Fibroblast of lung (primary cell): ENCODE measurements at regions not wholly inside any gene's neighbourhood (a gene's known extent, or its start where the extent isn't known, plus 50 kb on each side); places are given as distances from the start of the nearest gene placed in this dataset.
A peak's percentile ranks its signal among the peaks of the same experiment; 100 is the strongest.

Experiments used
- DNase-seq, 2 donors: peaks; one replicate each; pipeline versions ENCODE4 v3.0.0 to v3.0.0-alpha.2; 2010; ENCODE audit warnings: low read depth in 2 of 2
- H2AFZ ChIP-seq: 2 replicates; pipeline ENCODE4 v1.5.1; 2012; ENCODE audit warnings: low read length, control low read depth, inconsistent platforms
- H3K27ac ChIP-seq: 2 replicates; pipeline ENCODE4 v1.5.1; 2011; ENCODE audit warnings: low read length, control low read depth; ENCODE audit not compliant: insufficient read depth
- H3K27me3 ChIP-seq: 2 replicates; pipeline ENCODE4 v1.5.1; 2011; ENCODE audit warnings: mild to moderate bottlenecking, low read length; ENCODE audit not compliant: control insufficient read depth, insufficient read depth
- H3K36me3 ChIP-seq: 2 replicates; pipeline ENCODE4 v1.5.1; 2011; ENCODE audit warnings: low read length; ENCODE audit not compliant: control insufficient read depth, insufficient read depth
- H3K4me1 ChIP-seq: 2 replicates; pipeline ENCODE4 v1.5.1; 2011; ENCODE audit warnings: low read length; ENCODE audit not compliant: control insufficient read depth, insufficient read depth; ENCODE audit errors: extremely low read depth
- H3K4me2 ChIP-seq: 2 replicates; pipeline ENCODE4 v1.5.1; 2011; ENCODE audit warnings: low read length, control low read depth; ENCODE audit not compliant: insufficient read depth; ENCODE audit errors: extremely low read depth
- H3K4me3 ChIP-seq, 4 experiments: fragments of 200-600 bp in 1 of 4; sonication (generic) in 1 of 4; replicated peaks in 1 of 4; 2 replicates each; pipeline ENCODE4 v1.5.1; 2011 to 2016; ENCODE audit warnings: low read length in 4 of 4, low read depth in 3 of 4, mild to moderate bottlenecking in 3 of 4, control low read depth in 2 of 4, inconsistent platforms in 1 of 4, mixed read lengths in 1 of 4; ENCODE audit not compliant: insufficient read depth in 1 of 4; ENCODE audit errors: control extremely low read depth in 1 of 4
- H3K79me2 ChIP-seq: 2 replicates; pipeline ENCODE4 v1.5.1; 2012; ENCODE audit warnings: mild to moderate bottlenecking, low read length, inconsistent platforms; ENCODE audit not compliant: control insufficient read depth, insufficient read depth
- H3K9ac ChIP-seq: 2 replicates; pipeline ENCODE4 v1.5.1; 2011; ENCODE audit warnings: mild to moderate bottlenecking, low read length, control low read depth; ENCODE audit not compliant: insufficient read depth
- H3K9me3 ChIP-seq: 2 replicates; pipeline ENCODE4 v1.5.1; 2012; ENCODE audit warnings: low read depth, low read length; ENCODE audit not compliant: control insufficient read depth, insufficient read depth
- H4K20me1 ChIP-seq: 2 replicates; pipeline ENCODE4 v1.5.1; 2011; ENCODE audit warnings: low read length; ENCODE audit not compliant: control insufficient read depth, insufficient read depth; ENCODE audit errors: extremely low read depth
- EZH2 ChIP-seq: IDR thresholded peaks from 2 replicates; pipeline ENCODE4 v1.5.1; 2012; ENCODE audit warnings: low read length, control low read depth, mild to moderate bottlenecking; ENCODE audit errors: missing control alignments
- TF ChIP-seq, protein P1 (sequence below), 2 donors: IDR thresholded peaks in 1 of 2; conservative IDR thresholded peaks in 1 of 2; 1 replicate in 1 of 2; 2 replicates in 1 of 2; pipeline ENCODE4 v1.5.1; 2011 to 2012; ENCODE audit warnings: low read length in 2 of 2, control low read depth in 1 of 2, inconsistent platforms in 1 of 2, low read depth in 1 of 2, mild to moderate bottlenecking in 1 of 2

DNA sequence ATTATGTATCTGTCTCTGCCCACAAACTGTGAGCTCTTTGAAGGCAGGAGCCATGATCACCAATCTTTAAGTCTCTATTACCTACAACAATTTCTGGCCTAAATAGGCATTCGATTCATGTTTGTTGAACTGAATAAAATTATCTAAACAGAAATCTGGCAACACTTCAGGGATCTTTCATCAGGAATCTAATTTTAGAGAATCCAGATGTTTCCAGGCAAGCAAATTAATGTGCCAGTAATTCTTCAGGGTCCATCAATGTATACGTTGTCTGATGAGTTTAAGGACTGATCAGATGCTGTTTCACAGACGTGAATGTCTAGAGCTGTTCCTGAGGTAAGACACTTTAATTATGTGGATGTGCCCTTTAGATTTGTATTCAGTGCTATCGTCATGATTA lies 524.4 kb downstream of the PTPRC start:
- TF ChIP-seq, protein P1, sequence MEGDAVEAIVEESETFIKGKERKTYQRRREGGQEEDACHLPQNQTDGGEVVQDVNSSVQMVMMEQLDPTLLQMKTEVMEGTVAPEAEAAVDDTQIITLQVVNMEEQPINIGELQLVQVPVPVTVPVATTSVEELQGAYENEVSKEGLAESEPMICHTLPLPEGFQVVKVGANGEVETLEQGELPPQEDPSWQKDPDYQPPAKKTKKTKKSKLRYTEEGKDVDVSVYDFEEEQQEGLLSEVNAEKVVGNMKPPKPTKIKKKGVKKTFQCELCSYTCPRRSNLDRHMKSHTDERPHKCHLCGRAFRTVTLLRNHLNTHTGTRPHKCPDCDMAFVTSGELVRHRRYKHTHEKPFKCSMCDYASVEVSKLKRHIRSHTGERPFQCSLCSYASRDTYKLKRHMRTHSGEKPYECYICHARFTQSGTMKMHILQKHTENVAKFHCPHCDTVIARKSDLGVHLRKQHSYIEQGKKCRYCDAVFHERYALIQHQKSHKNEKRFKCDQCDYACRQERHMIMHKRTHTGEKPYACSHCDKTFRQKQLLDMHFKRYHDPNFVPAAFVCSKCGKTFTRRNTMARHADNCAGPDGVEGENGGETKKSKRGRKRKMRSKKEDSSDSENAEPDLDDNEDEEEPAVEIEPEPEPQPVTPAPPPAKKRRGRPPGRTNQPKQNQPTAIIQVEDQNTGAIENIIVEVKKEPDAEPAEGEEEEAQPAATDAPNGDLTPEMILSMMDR (conservative IDR thresholded peaks at IDR 0.05 in 1 of 2, IDR thresholded peaks at IDR 0.05 in 1 of 2; ENCODE audit: low read depth in 1 of 2, low read length in 2 of 2): no peak
- no peak for TF ChIP-seq EZH2
- Histone ChIP-seq H4K20me1 (no peaks in the 10 kb centered on the region), H3K4me2 (no peak overlapping the region), H3K4me3 (no peak overlapping the region), H3K79me2 (no peaks in the 10 kb centered on the region), H3K9ac (no peak overlapping the region), H3K27ac (no peak overlapping the region), H3K9me3 (no peaks in the 10 kb centered on the region), H2AFZ (no peak overlapping the region), H3K36me3 (no peaks in the 10 kb centered on the region), H3K4me1 (peaks cover 4% of the 10 kb centered on the region), H3K27me3 (no peaks in the 10 kb centered on the region)
- peak in 1 of 2 donors; percentile 26 for DNase-seq

DNA sequence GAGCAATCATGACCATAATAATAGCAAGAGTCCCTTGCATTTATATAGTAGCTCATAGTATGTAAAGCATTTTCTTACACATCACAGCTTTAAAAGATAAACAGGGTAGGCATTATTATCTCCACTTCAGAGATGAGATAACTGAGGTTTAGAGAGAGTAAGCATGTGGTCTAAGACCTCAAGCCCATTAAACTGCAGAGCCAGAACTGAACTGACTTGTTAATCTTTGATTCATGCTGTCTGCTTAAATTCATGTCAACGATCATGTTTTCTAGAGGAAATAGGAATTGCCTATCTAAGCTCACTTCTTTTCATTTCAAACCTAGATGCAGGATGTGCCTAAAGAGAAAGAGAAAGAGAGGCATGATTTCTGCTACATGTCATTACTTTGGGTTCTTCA lies 524.8 kb downstream of the PTPRC start:
- H3K27ac ChIP-seq: no peak overlapping the region
- TF ChIP-seq, protein P1 (conservative IDR thresholded peaks at IDR 0.05 in 1 of 2, IDR thresholded peaks at IDR 0.05 in 1 of 2; ENCODE audit: low read depth in 1 of 2, low read length in 2 of 2): no peak
- no peak for TF ChIP-seq EZH2
- no peaks in the 10 kb centered on the region for H4K20me1 ChIP-seq
- H3K4me2 ChIP-seq: no peak overlapping the region
- H3K79me2 ChIP-seq: no peaks in the 10 kb centered on the region
- peaks cover 4% of the 10 kb centered on the region for H3K4me1 ChIP-seq
- no peak overlapping the region for H3K4me3 ChIP-seq
- no peaks in the 10 kb centered on the region for H3K27me3 ChIP-seq
- no peak overlapping the region for H3K9ac ChIP-seq
- no peak overlapping the region for H2AFZ ChIP-seq
- no peaks in the 10 kb centered on the region for H3K9me3 ChIP-seq
- DNase-seq: no peak
- no peaks in the 10 kb centered on the region for H3K36me3 ChIP-seq

DNA sequence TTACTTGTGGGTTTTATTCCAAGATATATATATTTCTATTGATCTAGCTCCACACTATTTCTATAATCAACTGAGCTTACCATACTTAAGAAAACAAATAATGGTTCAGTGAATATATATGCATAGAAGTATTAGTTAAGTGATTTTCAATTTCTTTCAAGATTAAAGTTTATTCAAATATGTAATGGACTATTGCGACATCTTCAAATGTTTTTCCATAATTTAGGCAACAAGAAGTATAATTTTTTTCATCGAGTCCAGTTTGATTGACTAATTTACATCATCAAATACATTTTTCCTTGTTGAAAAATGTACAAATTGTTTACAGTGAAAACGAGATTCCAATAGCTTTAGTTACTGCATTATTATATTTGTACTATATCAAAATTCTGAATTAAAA lies 528.6 kb downstream of the PTPRC start:
- TF ChIP-seq EZH2: no peak
- TF ChIP-seq, protein P1 (conservative IDR thresholded peaks at IDR 0.05 in 1 of 2, IDR thresholded peaks at IDR 0.05 in 1 of 2; ENCODE audit: low read depth in 1 of 2, low read length in 2 of 2): no peak
- DNase-seq: no peak
- Histone ChIP-seq H3K4me1 (peaks cover 4% of the 10 kb centered on the region), H3K36me3 (no peaks in the 10 kb centered on the region), H3K4me2 (no peak overlapping the region), H3K79me2 (no peaks in the 10 kb centered on the region), H4K20me1 (no peaks in the 10 kb centered on the region), H3K9me3 (no peaks in the 10 kb centered on the region), H3K9ac (no peak overlapping the region), H3K27me3 (no peaks in the 10 kb centered on the region), H3K27ac (no peak overlapping the region), H3K4me3 (no peak overlapping the region), H2AFZ (no peak overlapping the region)
